Fibroblast of gingiva (primary cell): ENCODE measurements at regions not wholly inside any gene's neighbourhood (a gene's known extent, or its start where the extent isn't known, plus 50 kb on each side); places are given as distances from the start of the nearest gene placed in this dataset.

Source experiments
- DNase-seq: peaks from one replicate; pipeline ENCODE4 v3.0.0-alpha.2; 2011; ENCODE audit warnings: low read depth

DNA sequence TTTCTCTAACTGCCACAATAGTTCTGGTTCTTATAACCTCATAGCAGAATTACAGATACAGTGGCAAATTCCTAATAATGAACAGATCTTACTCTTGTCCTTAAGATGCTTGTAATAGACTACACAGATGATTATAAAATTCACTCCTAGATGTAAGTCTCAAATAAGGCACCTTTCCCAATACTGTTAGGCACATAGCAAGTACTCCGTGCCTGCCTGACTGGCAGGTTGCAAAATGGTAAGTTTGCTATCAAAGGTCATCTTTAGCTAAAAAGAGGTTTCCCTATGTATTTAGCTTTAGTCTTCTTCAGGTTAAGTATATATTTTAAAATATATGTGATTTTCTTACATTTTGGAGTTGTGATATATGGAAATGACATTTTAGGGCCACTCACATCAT is 50.4 kb upstream of the FHIP2A start:
- DNase-seq = no peak

DNA sequence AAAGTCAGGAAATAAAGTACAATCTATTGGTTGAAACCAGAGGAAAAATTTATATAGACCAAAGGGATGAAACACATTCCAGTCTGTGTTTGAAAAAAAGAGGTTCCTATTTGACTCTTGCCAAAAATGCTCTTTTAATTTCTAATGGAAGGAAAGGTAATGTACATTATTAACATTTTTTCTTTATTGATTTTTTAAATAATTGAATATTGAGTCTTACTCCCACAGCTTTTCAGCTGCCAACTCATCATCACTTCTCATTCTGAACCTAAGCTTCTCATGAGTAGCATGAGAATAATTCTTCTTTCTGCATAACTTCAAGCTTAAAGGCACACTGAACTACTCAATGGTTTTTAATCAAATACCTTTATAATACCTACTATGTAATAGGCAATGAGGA is 49.8 kb upstream of the FHIP2A start:
- DNase-seq = no peak
